Naive thymus-derived CD8-positive, alpha-beta T cell (primary cell): ENCODE measurements at regions not wholly inside any gene's neighbourhood (a gene's known extent, or its start where the extent isn't known, plus 50 kb on each side); places are given as distances from the start of the nearest gene placed in this dataset.

Experiments
- ATAC-seq, 2 donors: fragments of 150-1000 bp; cut with Tn5 transposase in 1 of 2; sonication (Bioruptor Pico), chemical (Tn5 transposase) in 1 of 2; 1 replicate in 1 of 2; 2 replicates in 1 of 2; pipeline ENCODE4 v1.10.0; 2021; ENCODE audit warnings: mild to moderate bottlenecking in 2 of 2, moderate library complexity in 2 of 2
- POLR2A ChIA-PET: fragments of 350-600 bp; sonication (Branson Sonifier 250); formaldehyde crosslinking; loops from one replicate; lab custom pipeline; 2021; ENCODE audit warnings: antibody characterized with exemption; lab: Charles Lee
- DNase-seq, 10 donors: peaks; one replicate each; pipeline versions ENCODE4 v3.0.0 to v3.0.0-alpha.2; 2020 to 2022
- H3K27ac Mint-ChIP-seq, 10 donors: one replicate each; pipeline ENCODE4 v1.8.0; 2020 to 2022; ENCODE audit warnings: mild to moderate bottlenecking in 10 of 10, mixed read lengths in 10 of 10, moderate library complexity in 4 of 10, inconsistent platforms in 1 of 10
- H3K27me3 Mint-ChIP-seq, 5 donors: one replicate each; pipeline ENCODE4 v1.8.0; 2021 to 2022; ENCODE audit warnings: mixed read lengths in 5 of 5
- H3K36me3 Mint-ChIP-seq, 3 donors: one replicate each; pipeline ENCODE4 v1.8.0; 2020 to 2022; ENCODE audit warnings: mixed read lengths in 3 of 3, mild to moderate bottlenecking in 2 of 3, inconsistent platforms in 1 of 3
- H3K4me1 Mint-ChIP-seq, 4 donors: one replicate each; pipeline ENCODE4 v1.8.0; 2021 to 2022; ENCODE audit warnings: mixed read lengths in 4 of 4
- H3K4me3 Mint-ChIP-seq, 10 donors: one replicate each; pipeline ENCODE4 v1.8.0; 2020 to 2022; ENCODE audit warnings: mild to moderate bottlenecking in 10 of 10, mixed read lengths in 10 of 10, moderate library complexity in 6 of 10, inconsistent platforms in 1 of 10
- H3K9me3 Mint-ChIP-seq, 9 donors: one replicate each; pipeline ENCODE4 v1.8.0; 2020 to 2022; ENCODE audit warnings: mixed read lengths in 9 of 9, mild to moderate bottlenecking in 3 of 9, inconsistent platforms in 1 of 9, moderate library complexity in 1 of 9

DNA sequence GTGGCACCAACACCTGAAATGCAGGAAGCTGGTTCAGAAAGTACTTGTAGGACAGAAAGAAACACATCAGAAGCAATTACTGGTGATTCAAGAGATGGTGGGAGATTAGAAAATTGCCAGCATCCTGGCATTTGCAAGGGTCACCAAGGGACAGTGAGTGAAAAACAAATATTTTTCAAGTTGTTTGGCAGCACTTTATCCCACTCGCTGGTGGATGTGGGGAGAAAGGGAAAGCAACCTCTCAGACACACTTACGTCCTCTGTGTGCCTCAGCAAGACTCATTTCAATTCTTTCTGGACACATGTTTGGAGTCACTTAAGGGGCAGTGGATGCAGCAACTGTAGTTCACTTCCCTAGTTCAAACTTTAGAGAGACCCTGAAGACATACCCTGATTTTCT is 440.4 kb upstream of the GHITM start:
- H3K27me3 Mint-ChIP-seq = no peaks in the 10 kb centered on the region
- no peak overlapping the region for H3K4me3 Mint-ChIP-seq
- no peak for ATAC-seq

DNA sequence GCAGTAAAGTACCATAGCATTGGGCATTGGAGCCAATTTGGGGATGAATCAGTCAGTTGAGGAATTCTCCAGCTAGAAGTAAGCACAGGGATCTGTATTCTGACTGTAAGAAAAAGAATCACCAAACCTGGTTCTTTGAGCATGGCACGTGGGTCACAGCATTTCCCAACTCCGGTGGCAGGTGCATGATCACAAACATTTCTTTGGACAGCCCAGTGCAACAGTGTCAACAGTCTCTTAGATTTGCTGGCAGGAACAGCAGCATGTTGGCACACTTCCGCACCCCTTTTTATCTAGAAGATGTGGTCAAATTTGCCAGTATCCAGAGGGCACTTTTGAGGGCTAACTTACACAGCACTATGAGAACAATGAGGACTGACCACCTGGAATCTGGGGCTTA is 437.5 kb upstream of the GHITM start:
- ATAC-seq (no peak), DNase-seq (no peak)
- H3K4me1 Mint-ChIP-seq = no peaks in the 10 kb centered on the region
- H3K36me3 Mint-ChIP-seq = no peaks in the 10 kb centered on the region
- no peaks in the 10 kb centered on the region for H3K27me3 Mint-ChIP-seq
- POLR2A ChIA-PET = no interaction called here
- no peak overlapping the region for H3K27ac Mint-ChIP-seq
- H3K9me3 Mint-ChIP-seq = peaks cover 0 to 18% (median 2%) of the 10 kb centered on the region in 9 donors
- no peak overlapping the region for H3K4me3 Mint-ChIP-seq

More for the DNA sequence above, 440.4 kb upstream of the GHITM start:
- H3K4me1 Mint-ChIP-seq = no peaks in the 10 kb centered on the region
- H3K36me3 Mint-ChIP-seq = no peaks in the 10 kb centered on the region
- DNase-seq = no peak
- no peak overlapping the region for H3K27ac Mint-ChIP-seq
- POLR2A ChIA-PET = no interaction called here
- H3K9me3 Mint-ChIP-seq = peaks cover 0 to 17% (median 3%) of the 10 kb centered on the region in 9 donors

- no peak for DNase-seq
- H3K9me3 Mint-ChIP-seq = peaks cover 0 to 18% (median 4%) of the 10 kb centered on the region in 9 donors
- no peaks in the 10 kb centered on the region for H3K36me3 Mint-ChIP-seq
- H3K27ac Mint-ChIP-seq = no peak overlapping the region
- ATAC-seq = no peak
- H3K27me3 Mint-ChIP-seq = no peaks in the 10 kb centered on the region
- no peak overlapping the region for H3K4me3 Mint-ChIP-seq
- POLR2A ChIA-PET = no interaction called here
- no peaks in the 10 kb centered on the region for H3K4me1 Mint-ChIP-seq
Measured at GRCh38 chr10:83702731-83703130, 436.6 kb upstream of the GHITM start.

DNA sequence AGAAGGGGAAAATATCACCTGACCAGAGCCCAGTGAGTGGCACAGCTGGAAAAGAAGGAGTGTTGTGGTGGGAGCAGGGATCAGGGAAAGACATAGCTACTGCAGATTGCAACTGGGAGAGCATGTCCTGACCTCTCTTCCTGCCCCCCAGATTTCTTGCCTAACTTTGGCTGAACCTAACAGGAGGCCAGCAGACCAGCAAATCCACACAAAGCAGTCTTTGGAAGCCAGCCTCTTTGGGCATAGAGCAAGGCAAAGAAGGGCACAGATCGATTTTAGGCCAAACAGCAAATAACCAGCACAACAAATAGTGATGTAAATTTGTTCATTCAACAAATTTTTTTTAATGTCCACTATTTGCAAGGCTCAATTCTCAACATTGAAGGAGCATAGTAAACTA is 433.2 kb upstream of the GHITM start:
- POLR2A ChIA-PET = no interaction called here
- Mint-ChIP-seq H3K27ac (no peak overlapping the region), H3K27me3 (no peaks in the 10 kb centered on the region), H3K9me3 (peaks cover 0 to 9% (median 2%) of the 10 kb centered on the region in 9 donors), H3K36me3 (no peaks in the 10 kb centered on the region), H3K4me1 (no peaks in the 10 kb centered on the region), H3K4me3 (no peak overlapping the region)
- ATAC-seq = no peak
- no peak for DNase-seq

GRCh38 chr10:83706952-83707582 is 432.2 kb upstream of the GHITM start:
- ATAC-seq = no peak
- Mint-ChIP-seq H3K9me3 (peaks cover 0 to 9% (median 2%) of the 10 kb centered on the region in 9 donors), H3K4me3 (no peak overlapping the region), H3K27ac (no peak overlapping the region), H3K27me3 (no peaks in the 10 kb centered on the region), H3K4me1 (no peaks in the 10 kb centered on the region), H3K36me3 (no peaks in the 10 kb centered on the region)
- DNase-seq = no peak
- POLR2A ChIA-PET = no interaction called here

- Mint-ChIP-seq H3K36me3 (no peaks in the 10 kb centered on the region), H3K4me3 (no peak overlapping the region), H3K4me1 (no peaks in the 10 kb centered on the region), H3K27me3 (no peaks in the 10 kb centered on the region), H3K27ac (no peak overlapping the region), H3K9me3 (peaks cover 0 to 11% (median 0%) of the 10 kb centered on the region in 9 donors)
- ATAC-seq (no peak), DNase-seq (no peak)
- POLR2A ChIA-PET = no interaction called here
Measured at GRCh38 chr10:83713423-83713822, 425.9 kb upstream of the GHITM start.

- Mint-ChIP-seq H3K4me3 (no peak overlapping the region), H3K27me3 (no peaks in the 10 kb centered on the region), H3K4me1 (no peaks in the 10 kb centered on the region), H3K9me3 (peaks cover 0 to 7% (median 2%) of the 10 kb centered on the region in 9 donors), H3K27ac (no peak overlapping the region), H3K36me3 (peaks cover 0 to 2% (median 0%) of the 10 kb centered on the region in 3 donors)
- DNase-seq = no peak
- no peak for ATAC-seq
- POLR2A ChIA-PET = no interaction called here
Measured at GRCh38 chr10:83723080-83723479, 416.2 kb upstream of the GHITM start.

GRCh38 chr10:83724471-83725241 is 414.7 kb upstream of the GHITM start:
- no peak for ATAC-seq

GRCh38 chr10:83725567-83725966 is 413.7 kb upstream of the GHITM start:
- ATAC-seq (no peak), DNase-seq (no peak)
- Mint-ChIP-seq H3K27ac (no peak overlapping the region), H3K36me3 (peaks cover 0 to 2% (median 0%) of the 10 kb centered on the region in 3 donors), H3K9me3 (peaks cover 0 to 9% (median 2%) of the 10 kb centered on the region in 9 donors), H3K4me1 (no peaks in the 10 kb centered on the region), H3K4me3 (no peak overlapping the region), H3K27me3 (no peaks in the 10 kb centered on the region)
- POLR2A ChIA-PET = no interaction called here

More at GRCh38 chr10:83724471-83725241, 414.7 kb upstream of the GHITM start:
- Mint-ChIP-seq H3K9me3 (peaks cover 0 to 9% (median 2%) of the 10 kb centered on the region in 9 donors), H3K4me1 (no peaks in the 10 kb centered on the region), H3K27me3 (no peaks in the 10 kb centered on the region), H3K36me3 (peaks cover 0 to 2% (median 0%) of the 10 kb centered on the region in 3 donors), H3K4me3 (no peak overlapping the region), H3K27ac (no peak overlapping the region)
- POLR2A ChIA-PET = no interaction called here
- DNase-seq = no peak

DNA sequence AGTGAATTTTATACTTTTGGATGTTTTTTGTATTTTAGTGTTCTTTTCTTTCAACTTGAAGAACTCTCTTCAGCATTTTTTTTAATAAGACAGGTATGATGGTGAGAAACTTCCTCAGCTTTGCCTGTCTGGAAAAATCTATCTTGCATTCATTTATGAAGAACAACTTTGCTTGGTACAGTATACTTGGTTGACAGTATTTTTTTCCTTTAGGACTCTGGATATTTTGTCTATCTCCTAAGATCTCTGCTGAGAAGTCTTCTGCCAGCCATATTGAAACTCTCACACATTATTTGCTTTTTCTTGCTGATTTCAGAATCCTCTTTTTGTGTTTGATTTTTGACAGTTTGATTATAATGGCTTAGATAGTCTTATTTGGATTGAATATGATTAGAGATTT is 405.0 kb upstream of the GHITM start:
- H3K4me1 Mint-ChIP-seq = no peaks in the 10 kb centered on the region
- POLR2A ChIA-PET = no interaction called here
- H3K9me3 Mint-ChIP-seq = peaks cover 18 to 46% (median 25%) of the 10 kb centered on the region in 9 donors
- H3K4me3 Mint-ChIP-seq = no peak overlapping the region
- ATAC-seq = no peak
- no peak for DNase-seq
- no peak overlapping the region for H3K27ac Mint-ChIP-seq
- peaks cover 0 to 11% (median 0%) of the 10 kb centered on the region in 3 donors for H3K36me3 Mint-ChIP-seq
- peaks cover 0 to 5% (median 0%) of the 10 kb centered on the region in 5 donors for H3K27me3 Mint-ChIP-seq

GRCh38 chr10:83736008-83736407 is 403.3 kb upstream of the GHITM start:
- no peak overlapping the region for H3K4me3 Mint-ChIP-seq
- no peak overlapping the region for H3K27ac Mint-ChIP-seq
- peaks cover 0 to 11% (median 0%) of the 10 kb centered on the region in 3 donors for H3K36me3 Mint-ChIP-seq
- H3K4me1 Mint-ChIP-seq = no peaks in the 10 kb centered on the region
- peaks cover 18 to 39% (median 28%) of the 10 kb centered on the region in 9 donors for H3K9me3 Mint-ChIP-seq
- ATAC-seq = no peak
- POLR2A ChIA-PET = no interaction called here
- DNase-seq = no peak
- peaks cover 0 to 2% (median 0%) of the 10 kb centered on the region in 5 donors for H3K27me3 Mint-ChIP-seq

DNA sequence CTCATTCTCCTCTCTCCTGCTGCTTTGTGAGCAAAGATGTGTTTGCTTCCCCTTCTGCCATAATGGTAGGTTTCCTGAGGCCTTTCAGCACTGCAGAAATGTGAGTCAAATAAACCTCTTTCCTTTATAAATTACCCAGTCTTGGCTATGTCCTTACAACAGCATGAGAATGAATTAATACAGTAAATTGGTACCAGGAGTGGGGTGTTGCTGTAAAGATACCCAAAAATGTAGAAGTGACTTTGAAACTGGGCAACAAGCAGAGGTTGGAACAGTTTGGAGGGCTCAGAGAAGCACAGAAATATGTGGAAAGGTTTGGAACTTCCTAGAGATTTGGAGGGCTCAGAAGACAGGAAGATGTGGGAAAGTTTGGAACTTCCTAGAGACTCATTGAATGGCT is 388.7 kb upstream of the GHITM start:
- H3K4me1 Mint-ChIP-seq = no peaks in the 10 kb centered on the region
- DNase-seq = no peak
- no peak overlapping the region for H3K27ac Mint-ChIP-seq
- ATAC-seq = no peak
- H3K4me3 Mint-ChIP-seq = no peak overlapping the region
- H3K36me3 Mint-ChIP-seq = peaks cover 0 to 15% (median 8%) of the 10 kb centered on the region in 3 donors
- POLR2A ChIA-PET = no interaction called here
- peaks cover 21 to 73% (median 47%) of the 10 kb centered on the region in 9 donors for H3K9me3 Mint-ChIP-seq
- no peaks in the 10 kb centered on the region for H3K27me3 Mint-ChIP-seq

DNA sequence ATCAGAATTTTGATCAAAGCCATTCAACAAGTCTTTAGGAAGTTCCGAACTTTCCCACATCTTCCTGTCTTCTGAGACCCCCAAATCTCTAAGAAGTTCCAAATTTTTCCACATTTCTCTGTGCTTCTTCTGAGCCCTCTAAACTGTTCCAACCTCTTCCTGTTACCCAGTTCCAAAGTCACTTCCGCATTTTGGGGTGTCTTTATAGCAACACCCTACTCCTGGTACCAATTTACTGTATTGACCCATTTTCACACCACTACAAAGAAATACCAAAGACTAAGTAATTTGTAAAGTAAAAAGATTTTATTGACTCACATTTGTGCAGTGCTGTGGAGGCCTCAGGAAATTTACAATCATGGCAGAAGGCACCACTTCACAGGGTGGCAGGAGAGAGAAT is 385.8 kb upstream of the GHITM start:
- H3K36me3 Mint-ChIP-seq = peaks cover 0 to 17% (median 8%) of the 10 kb centered on the region in 3 donors
- no peaks in the 10 kb centered on the region for H3K27me3 Mint-ChIP-seq
- no peak overlapping the region for H3K4me3 Mint-ChIP-seq
- DNase-seq (no peak), ATAC-seq (no peak)
- POLR2A ChIA-PET = no interaction called here
- no peak overlapping the region for H3K27ac Mint-ChIP-seq
- H3K9me3 Mint-ChIP-seq = peaks cover 10 to 77% (median 46%) of the 10 kb centered on the region in 9 donors
- no peaks in the 10 kb centered on the region for H3K4me1 Mint-ChIP-seq
